GM18505 (cell line): ENCODE measurements at regions not wholly inside any gene's neighbourhood (a gene's known extent, or its start where the extent isn't known, plus 50 kb on each side); places are given as distances from the start of the nearest gene placed in this dataset.

Source experiments
- ATAC-seq: cut with Tn5 transposase; IDR thresholded peaks from one replicate; pipeline ENCODE4 v1.9.1; 2021; ENCODE audit not compliant: unreplicated experiment
- POLR2A ChIP-seq: IDR thresholded peaks from 4 replicates; pipeline ENCODE4 v1.6.1; 2011; ENCODE audit warnings: borderline replicate concordance; ENCODE audit not compliant: insufficient read depth, insufficient read length; ENCODE audit errors: extremely low read depth

DNA sequence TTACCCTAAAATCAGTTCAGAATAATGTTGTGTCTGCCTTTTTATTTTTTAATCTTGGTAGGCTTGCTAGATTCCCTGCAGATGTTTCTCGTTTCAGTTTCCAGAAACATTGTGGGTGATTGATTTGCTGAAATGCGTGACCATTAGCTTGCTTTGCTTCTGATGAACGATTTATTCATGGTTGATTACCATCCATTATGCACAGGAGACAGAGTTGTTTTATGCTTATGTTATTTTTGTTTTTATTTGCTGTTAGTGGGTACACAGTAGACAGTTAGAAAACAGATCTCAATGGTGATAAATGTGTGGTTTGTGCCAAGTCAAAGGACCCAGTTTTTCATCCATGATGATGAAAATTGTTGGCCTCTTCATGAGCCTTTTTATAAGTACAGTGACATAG, 455.6 kb upstream of the BOD1L1 start:
- TF ChIP-seq POLR2A = no peak
- no peak for ATAC-seq

DNA sequence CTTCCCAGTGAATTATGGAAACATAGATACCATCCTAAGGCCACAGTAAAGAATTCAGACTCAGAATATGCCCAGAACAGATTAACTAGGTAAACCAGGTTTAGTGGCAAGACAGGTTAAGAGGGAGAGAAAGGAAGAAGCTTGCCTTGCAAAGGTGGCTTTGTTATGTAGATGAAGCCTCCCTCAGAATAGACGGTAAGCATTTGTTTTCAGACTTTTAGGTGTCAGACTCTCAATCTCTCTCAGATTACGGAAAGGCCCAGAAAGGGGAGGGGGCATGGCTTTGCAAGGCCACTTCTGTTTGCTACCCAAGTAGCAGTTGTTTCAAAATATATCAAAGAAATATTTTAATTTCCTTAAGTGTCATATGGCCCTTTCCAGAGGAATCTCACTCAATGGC, 457.1 kb upstream of the BOD1L1 start:
- no peak for ATAC-seq
- no peak for TF ChIP-seq POLR2A

DNA sequence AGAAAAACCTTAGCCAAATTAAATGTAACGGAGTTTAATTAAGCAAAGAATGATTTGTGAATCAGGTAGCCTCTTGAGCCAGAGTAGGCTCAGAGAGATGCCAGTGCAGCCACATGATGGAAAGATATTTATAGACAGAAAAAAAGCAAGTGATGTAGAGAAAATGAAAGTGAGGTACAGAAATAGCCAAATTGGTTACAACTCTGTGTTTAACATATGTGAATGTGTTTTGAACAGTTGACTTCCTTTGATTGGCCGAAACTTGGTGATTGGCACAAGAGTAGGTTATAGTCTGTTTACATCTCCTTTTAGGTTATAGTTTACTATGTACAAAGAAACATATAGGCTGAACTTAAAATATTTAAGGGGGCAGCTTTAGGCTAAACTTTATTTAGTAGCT, 459.9 kb upstream of the BOD1L1 start:
- TF ChIP-seq POLR2A = no peak

DNA sequence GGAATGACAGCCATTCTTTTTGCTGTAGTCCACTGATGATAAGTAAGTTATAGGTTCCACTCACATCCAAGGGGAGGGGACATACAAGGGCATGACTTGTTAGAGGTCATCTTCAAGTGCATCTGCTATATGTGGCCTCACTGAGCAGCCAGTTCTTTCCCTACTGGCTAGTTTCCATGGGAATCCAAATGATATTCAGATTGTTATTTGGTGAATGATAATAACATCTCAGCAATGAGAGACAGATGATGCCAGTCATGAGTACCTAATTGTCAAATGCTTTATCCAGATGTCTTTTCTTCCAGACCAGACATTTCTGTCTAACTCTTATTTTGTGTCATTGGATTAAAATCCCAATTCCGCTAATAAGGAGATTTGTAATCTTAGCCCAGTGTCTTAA, 460.4 kb upstream of the BOD1L1 start:
- TF ChIP-seq POLR2A = no peak
- ATAC-seq = no peak

More for the DNA sequence above, 459.9 kb upstream of the BOD1L1 start:
- ATAC-seq = peak; percentile 80

DNA sequence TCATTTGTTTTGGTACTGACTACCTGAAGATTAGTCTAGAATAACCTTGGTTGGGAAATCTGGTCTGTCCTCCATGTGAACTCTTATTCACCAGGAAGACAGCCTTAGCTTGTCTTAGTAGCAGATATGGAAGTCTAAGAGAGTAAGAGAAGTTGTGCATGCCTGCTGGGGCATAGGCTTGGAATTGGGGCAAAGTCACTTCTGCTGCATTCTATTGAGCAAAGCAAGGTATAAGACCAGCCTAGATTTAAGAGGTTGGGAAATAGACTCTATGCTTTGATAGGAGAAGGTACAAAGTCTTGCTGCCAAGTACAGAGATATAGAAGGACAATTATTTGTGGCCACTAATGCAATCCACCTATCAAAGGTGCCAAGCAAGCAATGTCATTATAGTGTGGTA, 464.0 kb upstream of the BOD1L1 start:
- no peak for TF ChIP-seq POLR2A

GRCh38 chr4:14091966-14092365, 464.4 kb upstream of the BOD1L1 start:
- TF ChIP-seq POLR2A = no peak
- no peak for ATAC-seq

More for the DNA sequence above, 464.0 kb upstream of the BOD1L1 start:
- ATAC-seq = no peak

DNA sequence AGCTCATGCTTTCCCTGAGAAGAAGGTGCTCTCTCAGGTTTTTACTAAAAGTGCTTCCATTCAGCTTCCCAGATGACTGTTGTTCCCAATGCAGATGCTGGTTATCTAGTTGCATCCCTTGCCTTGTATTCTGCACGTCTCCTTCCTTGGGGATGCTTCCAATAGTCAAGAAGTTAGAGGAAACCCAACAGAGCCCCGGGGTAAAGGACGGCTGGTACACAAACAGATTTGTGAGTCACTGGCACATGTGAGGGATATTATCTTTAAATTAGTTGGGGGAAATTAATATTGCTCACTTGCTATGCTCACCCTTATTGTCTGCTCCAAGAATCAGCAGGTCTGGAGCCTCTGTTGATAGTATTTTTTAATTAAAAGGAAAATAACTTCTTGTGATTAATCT, 465.2 kb upstream of the BOD1L1 start:
- TF ChIP-seq POLR2A = no peak
- ATAC-seq = no peak

GRCh38 chr4:14095831-14096230, 468.3 kb upstream of the BOD1L1 start:
- TF ChIP-seq POLR2A = no peak
- ATAC-seq = no peak

DNA sequence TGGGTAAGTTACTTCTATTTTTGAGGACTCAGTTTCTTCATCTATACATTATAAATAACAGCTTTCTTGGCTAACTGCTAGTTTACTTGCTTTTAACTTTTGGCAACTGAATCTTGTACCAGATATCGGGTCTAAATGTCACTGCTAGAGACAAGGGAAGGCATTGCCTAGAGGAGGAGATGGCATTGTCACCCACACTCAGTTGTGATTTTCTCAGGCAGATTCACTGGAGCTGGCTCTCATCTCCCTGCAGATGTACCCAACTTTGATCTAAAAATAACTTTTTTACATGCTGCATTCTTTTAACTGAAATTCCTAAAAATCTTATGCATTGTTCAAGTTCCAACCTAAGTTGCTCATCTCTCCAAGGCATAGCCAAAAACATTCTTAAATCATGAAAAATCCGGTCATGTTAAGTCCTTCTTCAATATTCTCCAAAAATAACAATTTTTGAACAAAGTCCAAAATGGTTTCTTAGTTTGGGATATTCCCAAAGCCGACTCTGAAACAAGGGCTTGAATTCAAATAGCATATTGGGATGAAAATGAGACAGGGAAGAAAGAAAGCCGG, 469.0 kb upstream of the BOD1L1 start:
- no peak for ATAC-seq
- no peak for TF ChIP-seq POLR2A

DNA sequence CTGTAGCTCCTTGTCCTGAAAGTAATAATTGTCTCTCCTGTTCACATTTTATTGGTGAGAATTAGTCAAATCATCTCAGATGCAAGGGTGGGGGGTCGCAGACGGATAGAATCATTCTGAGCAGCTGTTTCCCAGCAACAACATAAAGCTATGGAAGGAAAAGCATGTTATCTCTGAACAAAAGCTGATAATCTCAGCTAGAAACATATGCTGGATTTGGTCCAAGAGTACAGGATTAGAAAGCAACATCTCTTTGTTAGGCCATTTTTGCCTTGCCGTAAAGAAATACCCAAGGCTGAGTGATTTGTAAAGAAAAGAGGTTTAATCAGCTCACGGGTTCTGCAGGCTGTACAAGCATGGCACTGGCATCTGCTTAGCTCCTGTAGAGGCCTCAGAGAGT, 472.8 kb upstream of the BOD1L1 start:
- ATAC-seq = no peak
- no peak for TF ChIP-seq POLR2A

DNA sequence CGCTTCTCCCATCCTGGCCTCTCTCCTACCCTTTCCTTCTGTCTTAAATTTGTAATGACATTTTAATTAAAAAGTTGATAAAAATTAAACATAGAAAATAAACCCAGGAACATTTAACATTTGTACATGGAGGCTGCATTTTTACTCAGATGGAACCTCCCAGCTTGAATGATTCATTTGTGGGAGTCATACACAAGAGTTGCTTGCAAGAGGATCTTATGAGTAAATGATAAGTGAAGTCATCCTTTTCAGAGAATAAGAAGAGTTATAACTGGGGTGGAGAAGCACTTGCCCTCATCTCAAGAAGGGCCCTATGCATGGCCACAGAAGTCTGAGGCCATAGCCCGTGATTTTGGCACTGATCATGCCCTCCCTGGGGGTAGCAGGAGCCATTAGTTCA, 482.9 kb upstream of the BOD1L1 start:
- no peak for TF ChIP-seq POLR2A
- ATAC-seq = no peak

- no peak for ATAC-seq
- TF ChIP-seq POLR2A = no peak
Observed at GRCh38 chr4:14111730-14112181, 484.2 kb upstream of the BOD1L1 start.

DNA sequence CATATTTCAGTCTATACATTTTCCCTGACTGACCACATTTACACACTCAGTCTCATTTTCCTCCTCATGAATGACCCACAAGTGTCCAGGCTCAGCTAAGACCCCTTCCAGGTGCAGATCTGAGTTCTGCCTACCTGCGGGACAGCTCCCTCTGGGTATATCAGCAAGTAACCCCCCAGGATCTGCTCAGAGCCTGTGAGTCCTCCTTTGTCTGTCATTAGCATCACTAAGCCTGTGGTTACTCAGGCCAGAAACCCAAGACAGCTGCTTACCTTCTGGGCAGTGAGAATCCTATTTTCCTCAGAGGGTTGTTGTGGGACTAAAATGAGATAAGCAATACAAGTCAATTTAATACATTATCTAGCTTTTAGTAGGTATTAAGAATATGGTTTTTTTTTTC, 487.6 kb upstream of the BOD1L1 start:
- no peak for ATAC-seq
- TF ChIP-seq POLR2A = no peak

DNA sequence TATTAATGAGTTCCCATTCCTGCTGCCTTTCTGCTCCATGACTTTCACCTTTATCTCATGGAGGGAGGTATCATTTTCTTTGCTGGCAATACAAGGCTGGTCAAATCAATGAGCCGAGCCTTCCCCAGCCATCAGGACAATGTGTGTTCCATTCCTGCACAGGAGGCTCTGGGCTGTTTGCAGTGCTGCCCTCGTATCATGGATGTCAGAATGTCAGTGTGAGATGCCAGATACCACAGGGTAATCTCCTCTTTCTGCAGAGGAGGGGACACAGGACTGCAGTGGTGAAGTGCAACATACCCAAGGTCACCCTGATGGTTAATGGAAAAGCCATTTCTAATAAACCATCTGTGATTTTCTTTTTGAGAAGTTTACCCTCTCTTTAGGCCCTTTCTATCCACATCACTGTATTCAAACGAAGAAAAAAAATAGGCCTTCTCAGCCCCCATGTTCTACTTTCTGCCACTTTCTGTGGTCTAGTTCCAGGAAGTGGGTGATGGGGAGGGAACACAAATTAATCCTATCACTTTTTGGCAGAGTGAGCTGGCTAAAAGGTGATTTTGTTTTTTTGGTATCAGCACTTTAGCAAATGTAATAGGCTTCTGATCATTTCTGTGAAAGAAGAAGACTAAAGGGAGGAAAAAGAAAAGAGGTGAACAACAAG, 490.2 kb upstream of the BOD1L1 start:
- no peak for ATAC-seq
- no peak for TF ChIP-seq POLR2A
